ENCODE measurements at regions not wholly inside any gene's neighbourhood (a gene's known extent, or its start where the extent isn't known, plus 50 kb on each side); places are given as distances from the start of the nearest gene placed in this dataset.

DNA sequence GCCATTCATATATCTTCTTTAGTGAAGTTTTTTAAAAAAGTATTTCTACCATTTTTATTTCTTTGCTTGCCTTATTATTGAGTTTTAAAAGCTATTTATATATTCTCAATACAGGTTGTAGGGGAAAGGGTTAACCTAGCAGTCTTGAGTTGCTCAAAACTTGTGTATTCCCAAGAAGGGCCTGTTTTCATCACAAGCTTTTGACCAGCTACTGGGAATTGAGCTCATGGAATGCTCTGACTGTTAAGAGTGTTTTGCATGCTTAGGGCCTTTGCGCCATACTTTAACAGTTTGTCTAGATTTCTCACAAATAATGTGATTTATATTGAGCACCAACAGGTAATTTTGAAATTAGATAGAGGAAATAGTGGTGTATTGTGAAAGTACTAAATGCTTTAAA, 72.0 kb upstream of the CALCR start:
- TF ChIP-seq, protein P1, sequence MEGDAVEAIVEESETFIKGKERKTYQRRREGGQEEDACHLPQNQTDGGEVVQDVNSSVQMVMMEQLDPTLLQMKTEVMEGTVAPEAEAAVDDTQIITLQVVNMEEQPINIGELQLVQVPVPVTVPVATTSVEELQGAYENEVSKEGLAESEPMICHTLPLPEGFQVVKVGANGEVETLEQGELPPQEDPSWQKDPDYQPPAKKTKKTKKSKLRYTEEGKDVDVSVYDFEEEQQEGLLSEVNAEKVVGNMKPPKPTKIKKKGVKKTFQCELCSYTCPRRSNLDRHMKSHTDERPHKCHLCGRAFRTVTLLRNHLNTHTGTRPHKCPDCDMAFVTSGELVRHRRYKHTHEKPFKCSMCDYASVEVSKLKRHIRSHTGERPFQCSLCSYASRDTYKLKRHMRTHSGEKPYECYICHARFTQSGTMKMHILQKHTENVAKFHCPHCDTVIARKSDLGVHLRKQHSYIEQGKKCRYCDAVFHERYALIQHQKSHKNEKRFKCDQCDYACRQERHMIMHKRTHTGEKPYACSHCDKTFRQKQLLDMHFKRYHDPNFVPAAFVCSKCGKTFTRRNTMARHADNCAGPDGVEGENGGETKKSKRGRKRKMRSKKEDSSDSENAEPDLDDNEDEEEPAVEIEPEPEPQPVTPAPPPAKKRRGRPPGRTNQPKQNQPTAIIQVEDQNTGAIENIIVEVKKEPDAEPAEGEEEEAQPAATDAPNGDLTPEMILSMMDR (IDR thresholded peaks at IDR 0.05): no peak
- no peak for TF ChIP-seq ZFX (IDR thresholded peaks at IDR 0.05; ENCODE audit: borderline replicate concordance)

Measured in 22Rv1 (cell line).